SK-N-SH treated with all-trans-retinoic acid at 6 μM for 48 hours (cell line): ENCODE measurements at regions not wholly inside any gene's neighbourhood (a gene's known extent, or its start where the extent isn't known, plus 50 kb on each side); places are given as distances from the start of the nearest gene placed in this dataset.
"Not testable (repeated sequence)": the region's sequence is repeated elsewhere in the genome, so short reads cannot be mapped to it uniquely, and the experiment has no call there.

Experiments used
- ARNTL ChIP-seq: fragments of 450-650 bp; formaldehyde crosslinking; IDR thresholded peaks from 2 replicates; pipeline ENCODE4 v1.5.0; 2020; ENCODE audit warnings: low read depth, mild to moderate bottlenecking, moderate library complexity, borderline replicate concordance
- ESRRG ChIP-seq: fragments of 250-450 bp; sonication (Bioruptor Pico); IDR thresholded peaks from 2 replicates; pipeline ENCODE4 v1.6.1; 2021; ENCODE audit warnings: mild to moderate bottlenecking
- ISL1 ChIP-seq: fragments of 250-450 bp; sonication (Bioruptor Pico); IDR thresholded peaks from 2 replicates; pipeline ENCODE4 v2.1.2; 2022; ENCODE audit warnings: mild to moderate bottlenecking, moderate library complexity
- RARB ChIP-seq: fragments of 250-450 bp; sonication (Bioruptor Pico); IDR thresholded peaks from 2 replicates; pipeline ENCODE4 v1.8.0; 2021; ENCODE audit warnings: mild to moderate bottlenecking, moderate library complexity
- TF ChIP-seq, protein P1 (sequence below): fragments of 250-450 bp; sonication (Bioruptor Pico); IDR thresholded peaks from 2 replicates; pipeline ENCODE4 v1.8.0; 2021; ENCODE audit warnings: low read depth, mild to moderate bottlenecking, moderate library complexity, borderline replicate concordance

DNA sequence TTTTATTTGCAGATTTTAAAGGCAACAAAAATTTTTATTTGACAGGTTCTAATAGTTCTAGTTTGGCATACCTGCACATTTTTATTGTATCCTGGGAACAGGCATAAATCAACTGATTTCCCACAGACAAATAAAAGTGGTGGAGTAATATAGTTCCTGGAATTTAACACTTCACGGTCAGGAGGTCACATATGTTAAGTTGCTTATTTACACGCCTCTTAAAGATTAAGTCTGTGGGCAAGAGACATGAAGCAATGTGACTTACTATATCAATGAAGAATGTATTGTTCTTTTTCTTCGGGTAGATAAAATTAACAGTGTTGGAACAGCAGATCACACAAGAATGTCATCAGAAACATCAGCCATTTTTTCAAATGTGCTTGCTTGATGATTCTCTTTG, 558.3 kb downstream of the TTLL7 start:
- TF ChIP-seq ARNTL (CRISPR knock-in tag); ISL1 (CRISPR knock-in tag); ESRRG; RARB (CRISPR knock-in tag): not testable (repeated sequence)
- TF ChIP-seq, protein P1, sequence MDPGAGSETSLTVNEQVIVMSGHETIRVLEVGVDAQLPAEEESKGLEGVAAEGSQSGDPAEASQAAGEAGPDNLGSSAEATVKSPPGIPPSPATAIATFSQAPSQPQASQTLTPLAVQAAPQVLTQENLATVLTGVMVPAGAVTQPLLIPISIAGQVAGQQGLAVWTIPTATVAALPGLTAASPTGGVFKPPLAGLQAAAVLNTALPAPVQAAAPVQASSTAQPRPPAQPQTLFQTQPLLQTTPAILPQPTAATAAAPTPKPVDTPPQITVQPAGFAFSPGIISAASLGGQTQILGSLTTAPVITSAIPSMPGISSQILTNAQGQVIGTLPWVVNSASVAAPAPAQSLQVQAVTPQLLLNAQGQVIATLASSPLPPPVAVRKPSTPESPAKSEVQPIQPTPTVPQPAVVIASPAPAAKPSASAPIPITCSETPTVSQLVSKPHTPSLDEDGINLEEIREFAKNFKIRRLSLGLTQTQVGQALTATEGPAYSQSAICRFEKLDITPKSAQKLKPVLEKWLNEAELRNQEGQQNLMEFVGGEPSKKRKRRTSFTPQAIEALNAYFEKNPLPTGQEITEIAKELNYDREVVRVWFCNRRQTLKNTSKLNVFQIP (CRISPR knock-in tag) = not testable (repeated sequence)
